SK-N-SH treated with all-trans-retinoic acid at 6 μM for 48 hours (cell line): ENCODE measurements at regions not wholly inside any gene's neighbourhood (a gene's known extent, or its start where the extent isn't known, plus 50 kb on each side); places are given as distances from the start of the nearest gene placed in this dataset.

Experiments
- RARB ChIP-seq: fragments of 250-450 bp; sonication (Bioruptor Pico); IDR thresholded peaks from 2 replicates; pipeline ENCODE4 v1.8.0; 2021; ENCODE audit warnings: mild to moderate bottlenecking, moderate library complexity
- TCF4 ChIP-seq: fragments of 250-450 bp; sonication (Bioruptor Pico); IDR thresholded peaks from 2 replicates; pipeline ENCODE4 v1.8.0; 2021; ENCODE audit warnings: mild to moderate bottlenecking, moderate library complexity, borderline replicate concordance
- ZNF70 ChIP-seq: fragments of 450-650 bp; formaldehyde crosslinking; IDR thresholded peaks from 2 replicates; pipeline ENCODE4 v1.5.0; 2020; ENCODE audit warnings: mild to moderate bottlenecking, moderate library complexity
- TF ChIP-seq, protein P1 (sequence below): fragments of 250-450 bp; sonication (Bioruptor Pico); IDR thresholded peaks from 2 replicates; pipeline ENCODE4 v1.5.1; 2020; ENCODE audit warnings: low read depth, mild to moderate bottlenecking, moderate library complexity

DNA sequence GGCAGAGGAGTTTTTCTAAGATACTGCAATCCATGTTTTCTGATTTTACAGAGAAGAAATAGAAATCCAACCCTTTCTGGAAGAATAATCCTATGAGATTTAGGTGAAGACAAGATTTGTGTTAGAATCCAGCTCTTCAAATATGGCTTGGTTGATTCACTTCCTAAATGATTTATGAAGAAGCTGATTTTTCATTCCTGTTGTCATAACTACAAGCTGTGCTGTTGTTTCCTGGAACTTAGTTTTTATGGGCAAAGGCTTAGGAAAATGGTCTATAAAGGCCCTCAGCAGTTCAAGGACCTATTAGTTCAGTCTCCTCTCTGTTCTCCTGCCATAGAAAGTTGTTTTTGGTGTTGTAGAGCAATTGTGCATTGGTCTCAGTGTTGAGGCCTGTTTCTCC lies 174.2 kb upstream of the FAM20A start:
- TF ChIP-seq ZNF70 (CRISPR knock-in tag) (no peak), TCF4 (CRISPR knock-in tag) (no peak), RARB (CRISPR knock-in tag) (no peak)
- TF ChIP-seq, protein P1, sequence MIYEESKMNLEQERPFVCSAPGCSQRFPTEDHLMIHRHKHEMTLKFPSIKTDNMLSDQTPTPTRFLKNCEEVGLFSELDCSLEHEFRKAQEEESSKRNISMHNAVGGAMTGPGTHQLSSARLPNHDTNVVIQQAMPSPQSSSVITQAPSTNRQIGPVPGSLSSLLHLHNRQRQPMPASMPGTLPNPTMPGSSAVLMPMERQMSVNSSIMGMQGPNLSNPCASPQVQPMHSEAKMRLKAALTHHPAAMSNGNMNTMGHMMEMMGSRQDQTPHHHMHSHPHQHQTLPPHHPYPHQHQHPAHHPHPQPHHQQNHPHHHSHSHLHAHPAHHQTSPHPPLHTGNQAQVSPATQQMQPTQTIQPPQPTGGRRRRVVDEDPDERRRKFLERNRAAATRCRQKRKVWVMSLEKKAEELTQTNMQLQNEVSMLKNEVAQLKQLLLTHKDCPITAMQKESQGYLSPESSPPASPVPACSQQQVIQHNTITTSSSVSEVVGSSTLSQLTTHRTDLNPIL (CRISPR knock-in tag), result no peak
